ENCODE measurements at regions not wholly inside any gene's neighbourhood (a gene's known extent, or its start where the extent isn't known, plus 50 kb on each side); places are given as distances from the start of the nearest gene placed in this dataset.

DNA sequence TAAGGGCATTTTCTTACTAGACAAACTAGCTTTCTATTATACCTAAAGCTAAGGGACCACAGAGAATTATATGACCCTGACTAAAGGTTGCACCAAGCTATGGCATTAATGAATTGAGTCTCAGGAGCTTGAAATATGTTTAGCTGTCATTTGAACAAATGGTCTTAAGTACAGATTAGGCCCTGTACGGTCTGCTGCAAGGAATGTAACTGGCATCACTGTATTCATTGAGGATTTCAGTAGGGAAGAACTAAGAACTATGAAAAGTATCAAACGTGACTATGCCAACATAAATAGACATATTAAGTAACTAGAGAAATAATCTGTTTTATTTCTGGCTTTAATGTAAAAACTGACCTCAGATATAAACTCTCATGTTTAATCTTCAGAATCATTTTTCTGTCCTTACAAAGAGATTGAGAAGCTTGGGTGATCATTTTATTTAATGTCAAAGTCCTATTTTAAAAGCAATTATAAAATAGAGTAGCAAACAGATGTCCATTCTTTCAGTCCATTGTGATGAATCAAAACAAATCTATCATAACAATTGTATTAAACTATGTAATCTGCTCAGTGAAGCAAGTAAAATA, 845.9 kb downstream of the MAT2B start:
- DNase-seq (ENCODE audit: low spot score), result no peak

- DNase-seq (ENCODE audit: low spot score), result no peak
Observed at GRCh38 chr5:164352695-164353094, 847.3 kb downstream of the MAT2B start.

DNA sequence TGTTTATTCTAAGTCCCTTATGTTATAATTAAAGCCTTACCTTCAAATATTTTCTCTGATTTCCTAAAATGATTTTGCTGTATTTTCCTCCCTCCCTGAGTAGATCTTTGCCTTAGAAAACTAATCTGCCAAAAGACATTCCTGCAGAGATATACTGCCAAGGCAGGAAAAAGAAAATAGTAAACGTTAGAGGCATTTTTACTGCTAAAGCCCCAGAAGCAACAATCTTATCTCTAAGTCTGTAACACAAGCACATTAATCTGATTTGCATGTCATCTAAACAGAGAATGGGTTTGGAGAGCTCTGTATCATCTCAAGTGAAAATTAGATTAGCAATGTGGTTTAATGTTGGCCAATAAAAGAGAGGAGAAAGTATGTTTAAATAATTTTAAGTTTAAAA, 847.7 kb downstream of the MAT2B start:
- DNase-seq (ENCODE audit: low spot score), result no peak

GRCh38 chr5:164354139-164354751, 848.8 kb downstream of the MAT2B start:
- DNase-seq (ENCODE audit: low spot score), result no peak

GRCh38 chr5:164355267-164355830, 849.9 kb downstream of the MAT2B start:
- DNase-seq (ENCODE audit: low spot score), result no peak

GRCh38 chr5:164356790-164357189, 851.4 kb downstream of the MAT2B start:
- no peak for DNase-seq (ENCODE audit: low spot score)

GRCh38 chr5:164357395-164358033, 852.1 kb downstream of the MAT2B start:
- DNase-seq (ENCODE audit: low spot score), result no peak

- DNase-seq (ENCODE audit: low spot score), result no peak
Observed at GRCh38 chr5:164358531-164359259, 853.3 kb downstream of the MAT2B start.

GRCh38 chr5:164359260-164360255, 854.1 kb downstream of the MAT2B start:
- DNase-seq (ENCODE audit: low spot score), result no peak

DNA sequence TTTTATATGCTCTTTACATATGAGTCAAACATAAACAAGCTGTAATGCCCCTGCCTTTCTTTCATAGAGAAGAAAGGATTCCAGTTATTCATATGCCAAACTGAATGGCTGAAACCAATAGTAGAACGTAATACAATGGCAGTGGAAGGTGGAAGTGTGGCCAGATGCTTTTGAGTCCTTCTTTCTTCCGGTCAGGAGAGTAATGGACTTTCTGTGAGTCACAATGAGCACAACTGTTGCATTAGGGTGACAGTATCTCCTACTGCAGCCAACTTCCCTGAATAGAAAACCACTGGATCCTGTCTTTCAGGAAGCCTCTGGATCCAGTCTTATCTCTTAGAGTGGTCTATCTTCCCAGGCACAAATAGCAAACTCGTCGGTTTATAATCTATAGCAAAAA, 855.2 kb downstream of the MAT2B start:
- DNase-seq (ENCODE audit: low spot score), result no peak

DNA sequence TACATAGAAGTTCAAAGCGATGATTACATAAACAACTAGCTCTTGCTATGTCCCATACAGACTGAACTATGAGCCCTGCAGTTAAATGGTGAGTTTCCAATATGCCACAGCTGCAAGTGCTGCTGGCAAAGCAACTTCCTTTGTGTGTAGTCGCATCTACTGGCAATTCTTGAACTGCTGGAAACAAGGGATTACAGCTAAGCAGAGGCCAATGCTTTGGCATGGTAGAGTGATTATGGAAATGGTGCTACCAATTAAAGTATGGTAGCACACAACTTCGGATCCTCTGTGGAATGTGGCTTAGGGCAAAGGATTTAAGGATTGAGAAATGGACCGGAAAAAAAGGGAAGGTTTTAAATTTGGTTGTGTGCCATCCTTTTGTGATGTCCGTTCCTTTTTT, 856.6 kb downstream of the MAT2B start:
- no peak for DNase-seq (ENCODE audit: low spot score)

DNA sequence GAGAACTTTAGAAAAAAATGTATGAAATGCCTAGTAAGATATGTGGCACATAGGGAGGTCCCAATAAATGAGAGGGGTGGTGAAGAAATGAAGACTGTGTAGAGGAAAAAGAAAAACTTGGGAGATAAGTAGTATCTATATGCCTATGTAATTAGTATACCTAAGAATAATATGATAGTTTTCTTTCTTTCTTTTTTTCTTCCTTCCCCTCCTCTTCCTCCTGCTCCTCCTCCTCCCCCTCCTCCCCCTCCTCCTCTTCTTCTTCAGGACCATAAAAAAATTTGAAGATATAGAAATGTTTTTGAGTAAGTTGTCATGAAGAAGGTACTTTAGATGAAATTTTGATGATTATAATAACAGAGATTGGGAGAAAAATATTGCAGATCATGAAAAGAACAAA, 857.4 kb downstream of the MAT2B start:
- no peak for DNase-seq (ENCODE audit: low spot score)

DNA sequence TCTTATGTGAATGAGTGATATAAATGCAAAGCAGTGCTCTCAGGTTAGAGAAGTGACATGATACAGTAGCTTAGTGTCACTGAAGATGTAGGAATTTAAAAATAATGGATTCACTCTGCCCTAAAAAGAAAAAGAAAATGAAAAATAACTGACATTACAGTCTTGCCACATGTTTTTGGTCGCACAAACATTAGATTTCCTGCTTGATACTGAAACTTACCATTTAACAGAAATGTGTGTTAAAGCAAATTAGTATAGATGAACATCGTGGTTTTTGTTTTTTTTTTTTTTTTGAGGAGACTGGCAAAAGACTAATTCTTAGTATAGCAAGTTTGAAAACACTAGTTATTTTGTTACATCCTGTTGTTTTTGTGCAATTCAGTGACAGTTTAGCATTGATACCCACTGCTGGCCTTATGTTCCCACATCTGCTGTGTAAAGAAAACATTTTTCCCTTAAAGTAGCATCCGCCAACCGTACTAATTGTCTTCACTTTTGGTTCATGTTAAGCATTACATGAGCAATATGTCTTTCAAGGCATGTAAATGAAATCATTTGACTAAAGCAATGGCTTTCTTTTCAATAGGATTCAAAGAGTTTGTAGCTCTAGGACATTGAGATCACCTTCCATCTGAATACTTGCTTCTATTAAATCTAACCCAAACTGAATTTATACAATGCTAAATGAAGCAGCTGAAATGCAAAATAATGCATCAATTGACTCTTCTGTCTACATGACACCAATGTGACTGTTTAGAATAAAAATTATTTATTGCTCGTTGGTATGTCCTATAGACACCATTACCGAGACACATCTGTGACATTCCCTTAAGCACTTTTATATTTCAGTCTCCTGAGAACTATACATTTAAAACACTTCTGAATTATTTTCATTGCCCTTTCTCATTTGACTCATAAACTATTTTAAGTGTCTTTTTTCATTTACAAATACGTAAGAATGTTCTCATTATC, 859.1 kb downstream of the MAT2B start:
- DNase-seq (ENCODE audit: low spot score), result no peak

DNA sequence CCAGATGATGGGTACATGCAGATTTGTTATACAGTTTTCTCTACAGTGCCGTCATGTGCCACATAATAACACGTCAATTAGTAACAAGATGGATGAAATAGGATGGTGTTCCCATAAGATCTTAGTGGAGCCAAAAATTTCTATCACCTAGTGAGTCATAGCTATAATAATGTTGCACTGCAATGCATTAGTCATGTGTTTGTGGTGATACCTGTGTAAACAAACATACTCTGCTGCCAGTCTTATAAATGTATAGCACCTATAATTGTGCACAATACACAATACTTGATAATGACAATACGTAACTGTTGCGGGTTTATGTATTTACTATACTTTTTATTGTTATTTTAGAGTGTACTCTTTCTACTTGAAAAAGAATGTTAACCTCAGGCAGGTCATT, 865.4 kb downstream of the MAT2B start:
- DNase-seq (ENCODE audit: low spot score), result no peak

DNA sequence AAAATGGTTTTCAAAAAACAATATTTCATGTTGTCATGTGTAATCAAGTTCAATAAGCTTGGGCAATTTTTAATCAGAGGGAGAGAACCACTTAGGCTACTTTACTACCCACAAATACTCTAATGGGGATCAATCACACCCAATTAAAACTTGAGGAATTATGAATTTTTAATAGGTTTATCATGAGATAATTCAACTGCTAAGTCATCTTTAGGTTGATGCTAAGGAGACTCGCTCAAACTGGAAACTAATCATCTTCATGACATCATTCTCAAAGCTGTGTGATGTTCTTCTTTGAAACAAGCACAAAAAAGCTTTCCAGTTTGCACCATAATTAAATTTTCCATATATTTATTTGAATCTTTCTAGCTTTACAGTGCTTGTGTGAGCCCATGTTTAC, 867.5 kb downstream of the MAT2B start:
- DNase-seq (ENCODE audit: low spot score), result no peak

DNA sequence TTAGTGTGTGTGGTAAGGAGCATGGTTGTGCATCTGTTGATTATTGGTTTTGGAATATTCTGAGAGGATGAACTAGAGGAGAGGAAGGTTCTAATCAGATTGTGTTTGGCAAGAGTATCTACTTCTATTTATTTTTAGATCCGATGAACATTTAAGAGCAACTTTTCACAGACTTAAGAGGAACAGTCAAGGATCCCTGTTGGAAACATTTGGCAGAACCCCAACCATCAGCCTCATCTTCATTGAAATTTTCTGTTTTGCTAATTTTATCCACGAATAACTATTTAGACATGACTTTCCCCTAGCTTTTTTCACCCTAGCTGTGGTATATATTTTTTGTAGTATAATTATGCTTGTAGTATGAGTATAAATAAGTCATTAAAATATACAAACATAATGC, 868.5 kb downstream of the MAT2B start:
- DNase-seq (ENCODE audit: low spot score), result no peak

GRCh38 chr5:164375051-164375450, 869.6 kb downstream of the MAT2B start:
- no peak for DNase-seq (ENCODE audit: low spot score)

GRCh38 chr5:164376843-164377242, 871.4 kb downstream of the MAT2B start:
- DNase-seq (ENCODE audit: low spot score), result no peak

GRCh38 chr5:164377746-164378145, 872.3 kb downstream of the MAT2B start:
- no peak for DNase-seq (ENCODE audit: low spot score)

- no peak for DNase-seq (ENCODE audit: low spot score)
Observed at GRCh38 chr5:164383662-164384061, 878.2 kb downstream of the MAT2B start.

Measured in NAMALWA (cell line).